Ecto neural progenitor cell (in vitro differentiated cells): ENCODE measurements at regions not wholly inside any gene's neighbourhood (a gene's known extent, or its start where the extent isn't known, plus 50 kb on each side); places are given as distances from the start of the nearest gene placed in this dataset.

Source experiments
- DNase-seq: peaks from one replicate; pipeline ENCODE4 v3.0.0-alpha.2; 2018; ENCODE audit warnings: low spot score

- no peak for DNase-seq
Measured at GRCh38 chr11:26247340-26247739, 84.6 kb upstream of the ANO3 start.

- no peak for DNase-seq
Measured at GRCh38 chr11:26248661-26249060, 83.3 kb upstream of the ANO3 start.

DNA sequence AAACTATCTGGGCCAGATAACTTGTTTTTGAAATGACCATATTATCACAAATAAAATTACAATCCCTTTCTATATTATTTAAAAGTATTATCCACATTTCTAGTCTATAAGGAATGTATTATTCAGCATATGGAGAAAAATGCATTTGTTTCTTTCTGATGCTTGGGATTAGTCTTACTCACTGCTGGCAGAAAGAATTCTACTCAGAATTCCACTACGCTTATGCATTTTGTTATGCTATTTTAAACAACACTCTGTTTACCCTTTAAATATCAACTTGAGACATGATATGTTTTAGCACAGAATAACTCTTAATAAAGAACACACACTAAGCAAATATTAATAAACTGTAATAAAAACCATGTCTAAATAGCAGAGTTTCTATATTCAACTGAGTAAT lies 77.6 kb upstream of the ANO3 start:
- DNase-seq: no peak

DNA sequence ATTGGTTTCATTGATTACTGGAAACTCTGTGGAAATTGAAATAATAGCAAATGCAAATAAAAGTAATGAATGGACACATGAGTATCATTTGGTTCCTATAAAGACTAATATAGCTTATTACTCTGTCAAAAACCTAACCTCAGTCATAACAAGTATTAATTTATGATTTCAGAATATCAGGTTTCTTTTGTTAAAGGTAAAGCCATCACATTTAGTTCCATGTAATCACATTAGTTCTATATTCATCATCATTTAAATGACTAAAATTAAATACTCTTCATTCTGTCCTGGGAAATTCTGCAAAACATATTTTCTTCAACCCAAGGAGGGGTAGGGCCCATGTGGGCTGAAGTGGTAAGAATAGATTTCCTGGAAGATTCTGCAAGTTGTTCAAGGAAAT lies 68.2 kb upstream of the ANO3 start:
- DNase-seq: no peak

- DNase-seq: no peak
Measured at GRCh38 chr11:26264266-26264665, 67.7 kb upstream of the ANO3 start.

DNA sequence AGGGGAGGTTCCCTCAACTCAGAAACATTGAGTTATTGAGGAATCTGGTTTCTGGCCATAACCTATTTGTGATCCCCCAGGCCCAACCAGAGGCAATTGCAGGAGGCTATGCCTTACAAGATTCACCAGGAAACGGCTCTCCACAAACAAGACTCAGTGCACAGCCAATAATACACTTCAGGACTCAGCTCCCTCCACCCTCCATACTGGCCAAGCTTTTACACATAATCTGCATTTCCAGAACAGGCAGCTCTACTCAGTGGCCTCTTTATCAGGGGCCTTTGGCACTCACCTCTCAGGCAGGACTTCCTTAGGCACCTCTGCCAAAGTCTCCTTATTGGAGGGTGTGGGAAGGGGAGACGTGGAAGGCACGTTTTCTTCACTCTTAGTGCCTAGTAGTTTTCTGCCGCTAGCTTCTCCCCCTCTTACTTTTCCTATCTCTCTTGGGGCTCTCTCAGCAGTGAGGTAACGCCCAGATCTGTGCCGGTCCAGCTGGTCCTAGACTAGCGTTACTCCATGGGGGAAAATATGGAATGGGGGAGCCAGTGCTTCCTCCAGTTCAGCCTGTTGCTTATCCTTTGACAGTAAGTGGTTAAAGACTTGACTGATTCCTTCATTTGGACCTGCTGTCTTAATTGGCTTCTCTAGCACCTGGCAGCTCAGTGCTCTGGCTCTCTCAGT lies 62.8 kb upstream of the ANO3 start:
- DNase-seq: no peak

GRCh38 chr11:26271666-26272065 lies 60.3 kb upstream of the ANO3 start:
- DNase-seq: no peak

- DNase-seq: peak; percentile 69
Measured at GRCh38 chr11:26276798-26277424, 55.0 kb upstream of the ANO3 start.

DNA sequence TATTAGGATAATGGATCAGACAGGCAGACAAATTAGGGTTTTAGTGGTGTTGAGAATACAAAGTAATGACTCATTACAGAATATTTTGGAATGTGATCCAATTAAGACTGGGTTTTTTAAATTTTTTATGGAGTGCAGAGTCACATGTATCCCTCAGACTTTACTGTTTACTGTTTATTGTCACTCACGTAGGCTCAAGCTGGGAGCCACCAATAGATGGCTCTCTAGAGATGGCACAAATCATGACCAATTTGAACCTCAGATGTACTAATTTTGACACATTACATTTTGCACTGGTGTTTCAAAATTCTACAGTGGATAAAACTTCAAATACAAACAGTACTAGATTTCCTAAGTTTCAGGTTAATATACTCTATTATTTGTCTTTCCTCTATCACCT lies 53.6 kb upstream of the ANO3 start:
- DNase-seq: no peak
